CD4-positive, alpha-beta T cell treated with Interleukin-2 at 100 ng/mL for 4 hours (primary cell): ENCODE measurements at regions not wholly inside any gene's neighbourhood (a gene's known extent, or its start where the extent isn't known, plus 50 kb on each side); places are given as distances from the start of the nearest gene placed in this dataset.
"Not testable (repeated sequence)": the region's sequence is repeated elsewhere in the genome, so short reads cannot be mapped to it uniquely, and the experiment has no call there.

Experiments
- DNase-seq: peaks from one replicate; pipeline ENCODE4 v3.0.0-alpha.2; 2020; ENCODE audit warnings: low spot score

GRCh38 chr6:10180138-10181074 lies 234.5 kb downstream of the TFAP2A start:
- no peak for DNase-seq

- DNase-seq = no peak
Observed at GRCh38 chr6:10177704-10178103, 237.2 kb downstream of the TFAP2A start.

GRCh38 chr6:10175362-10175761 lies 239.5 kb downstream of the TFAP2A start:
- no peak for DNase-seq

- DNase-seq = no peak
Observed at GRCh38 chr6:10174761-10175160, 240.1 kb downstream of the TFAP2A start.

- no peak for DNase-seq
Observed at GRCh38 chr6:10174056-10174455, 240.8 kb downstream of the TFAP2A start.

- not testable (repeated sequence) for DNase-seq
Observed at GRCh38 chr6:10171706-10172105, 243.2 kb downstream of the TFAP2A start.

- no peak for DNase-seq
Observed at GRCh38 chr6:10170816-10171215, 244.1 kb downstream of the TFAP2A start.

GRCh38 chr6:10166031-10166430 lies 248.8 kb downstream of the TFAP2A start:
- DNase-seq = no peak

- no peak for DNase-seq
Observed at GRCh38 chr6:10163203-10163962, 251.5 kb downstream of the TFAP2A start.

- DNase-seq = no peak
Observed at GRCh38 chr6:10156875-10157274, 258.0 kb downstream of the TFAP2A start.

GRCh38 chr6:10154251-10154650 lies 260.6 kb downstream of the TFAP2A start:
- DNase-seq = no peak

- DNase-seq = no peak
Observed at GRCh38 chr6:10151144-10151915, 263.5 kb downstream of the TFAP2A start.

- DNase-seq = no peak
Observed at GRCh38 chr6:10149603-10150002, 265.3 kb downstream of the TFAP2A start.

GRCh38 chr6:10146715-10147451 lies 268.0 kb downstream of the TFAP2A start:
- peak; percentile 0 for DNase-seq

- DNase-seq = no peak
Observed at GRCh38 chr6:10144772-10145171, 270.1 kb downstream of the TFAP2A start.

- no peak for DNase-seq
Observed at GRCh38 chr6:10141746-10142443, 273.0 kb downstream of the TFAP2A start.

- DNase-seq = no peak
Observed at GRCh38 chr6:10140824-10141223, 274.1 kb downstream of the TFAP2A start.

- no peak for DNase-seq
Observed at GRCh38 chr6:10140136-10140535, 274.7 kb downstream of the TFAP2A start.

GRCh38 chr6:10138917-10139316 lies 276.0 kb downstream of the TFAP2A start:
- DNase-seq = no peak

GRCh38 chr6:10136636-10137035 lies 278.2 kb downstream of the TFAP2A start:
- DNase-seq = no peak

GRCh38 chr6:10134185-10134584 lies 280.7 kb downstream of the TFAP2A start:
- DNase-seq = not testable (repeated sequence)
